ENCODE measurements at regions not wholly inside any gene's neighbourhood (a gene's known extent, or its start where the extent isn't known, plus 50 kb on each side); places are given as distances from the start of the nearest gene placed in this dataset.

DNA sequence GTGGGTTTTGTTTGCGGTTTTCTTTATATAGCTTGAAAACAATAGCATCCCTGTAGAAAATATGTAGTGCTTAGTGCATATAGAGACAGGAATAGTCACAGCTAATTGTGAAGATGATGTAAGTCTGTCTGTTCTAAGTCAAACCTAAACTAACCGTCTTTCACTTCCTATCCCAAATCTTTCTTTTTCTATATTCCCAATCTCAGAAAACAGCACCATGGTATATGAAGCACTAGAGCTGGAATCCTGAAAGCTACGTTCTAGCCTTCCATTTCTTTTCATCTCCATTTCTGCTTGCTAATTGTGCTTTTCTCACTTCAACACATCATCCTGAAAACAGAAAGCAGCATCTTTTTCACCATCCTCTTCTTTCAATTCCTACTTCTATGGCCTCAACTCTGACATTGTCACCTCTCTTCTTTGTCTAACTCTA, 1235.5 kb downstream of the ROBO2 start:
- Histone ChIP-seq H4K91ac (ENCODE audit: insufficient read length, low read depth, low read length) (no peak overlapping the region), H2BK12ac (ENCODE audit: insufficient read length, low read depth, low read length) (no peak overlapping the region), H2BK120ac (ENCODE audit: low read depth, low read length, poor library complexity, severe bottlenecking) (no peak overlapping the region), H3K4ac (ENCODE audit: low read depth, low read length) (no peak overlapping the region), H2BK5ac (ENCODE audit: insufficient read length, low read length) (no peak overlapping the region), H3K79me2 (ENCODE audit: insufficient read depth, low read length) (no peaks in the 10 kb centered on the region), H3K56ac (ENCODE audit: insufficient read length, low read depth, low read length) (no peak overlapping the region), H3K79me1 (ENCODE audit: insufficient read depth, low read depth, low read length, poor library complexity, severe bottlenecking) (no peaks in the 10 kb centered on the region), H2BK15ac (ENCODE audit: low read depth, low read length) (no peak overlapping the region), H3K27me3 (ENCODE audit: insufficient read depth, low read length) (no peaks in the 10 kb centered on the region), H2BK20ac (ENCODE audit: low read depth, low read length, poor library complexity, severe bottlenecking) (no peak overlapping the region), H4K8ac (replicated peaks; ENCODE audit: insufficient read length, low read depth, low read length) (no peak overlapping the region), H2AFZ (ENCODE audit: low read length) (no peak overlapping the region), H3K27ac (ENCODE audit: insufficient read length, low read depth, low read length) (no peak overlapping the region), H3K23me2 (ENCODE audit: insufficient read length, low read depth, low read length, poor library complexity, severe bottlenecking) (no peaks in the 10 kb centered on the region), H3T11ph (ENCODE audit: low read length) (no peak overlapping the region), H3K14ac (ENCODE audit: insufficient read depth, low read length) (no peak overlapping the region), H3K4me1 (ENCODE audit: insufficient read depth, low read length) (peaks cover 7% of the 10 kb centered on the region; the same call in 1 of the 2 replicates), H3K23ac (ENCODE audit: insufficient read length, low read depth, low read length) (no peak overlapping the region), H2AK5ac (ENCODE audit: insufficient read length, low read length) (no peak overlapping the region), H3K4me2 (ENCODE audit: insufficient read depth, insufficient read length, low read length) (no peak overlapping the region), H3K9me3 (ENCODE audit: control insufficient read depth, low read depth, low read length) (no peaks in the 10 kb centered on the region), H4K20me1 (ENCODE audit: control insufficient read depth, insufficient read depth, insufficient read length) (no peaks in the 10 kb centered on the region), H4K5ac (ENCODE audit: insufficient read length, low read depth, low read length) (no peak overlapping the region), H3K18ac (ENCODE audit: insufficient read length, low read depth, low read length) (no peak overlapping the region), H3K9ac (ENCODE audit: extremely low read depth, insufficient read length, low read length) (no peak overlapping the region)
- peaks cover 2 to 11% (median 4%) of the 10 kb centered on the region in 3 experiments; a peak in 6 of 7 replicates for H3K36me3 Mint-ChIP-seq (ENCODE audit: insufficient read depth in 1 of 3, low read depth in 3 of 3)
- WGBS (ENCODE audit: extremely low coverage, insufficient read length, low lambda C conversion rate): no CpG with 5 or more reads among the region's 3 CpGs
- no peak for TF ChIP-seq CTCF (conservative IDR thresholded peaks at IDR 0.05)
- no peaks in the 10 kb centered on the region for H3K27me3 Mint-ChIP-seq (ENCODE audit: low read depth)
- no peak overlapping the region for H3K4me3 Mint-ChIP-seq
- no peak for DNase-seq
- no peak overlapping the region for H3K27ac Mint-ChIP-seq
- H3K4me1 Mint-ChIP-seq: peaks cover 19 to 26% of the 10 kb centered on the region in 2 experiments
- H3K9me3 Mint-ChIP-seq: peaks cover 0 to 5% of the 10 kb centered on the region in 2 experiments; a peak in 3 of 5 replicates
